SK-N-SH (cell line): ENCODE measurements at regions not wholly inside any gene's neighbourhood (a gene's known extent, or its start where the extent isn't known, plus 50 kb on each side); places are given as distances from the start of the nearest gene placed in this dataset.

Experiments used
- CTCF ChIA-PET: fragments of 300-600, 350-600 bp; formaldehyde crosslinking; extraction: SDS; loops from one replicate; lab custom pipeline; 2021; lab: Yijun Ruan, JAX
- POLR2A ChIA-PET: fragments of 350-600 bp; sonication (Branson Sonifier 250); formaldehyde crosslinking; extraction: SDS; loops from one replicate; lab custom pipeline; 2020; ENCODE audit warnings: antibody characterized with exemption, inconsistent platforms; lab: Yijun Ruan, JAX
- DNase-seq: peaks from one replicate; pipeline ENCODE4 v3.0.0; 2012
- H2AFZ ChIP-seq: fragments of 200-600 bp; sonication (generic); 2 replicates; pipeline ENCODE4 v1.8.1; 2016; ENCODE audit warnings: antibody characterized with exemption, mild to moderate bottlenecking, low read depth
- H3F3A ChIP-seq: fragments of 200-600 bp; sonication (generic); replicated peaks from 2 replicates; pipeline ENCODE3; 2016; ENCODE audit warnings: antibody characterized with exemption, mild to moderate bottlenecking; ENCODE audit not compliant: insufficient read depth
- H3K27ac ChIP-seq, 2 experiments: fragments of 200-500 bp in 1 of 2; fragments of 200-600 bp in 1 of 2; sonication (Bioruptor generic) in 1 of 2; sonication (generic), shearing (Covaris generic) in 1 of 2; 2 replicates each; pipeline versions ENCODE4 v1.5.1 to v1.6.1; 2014 to 2016; ENCODE audit warnings: low read depth in 2 of 2, inconsistent platforms in 1 of 2, low read length in 1 of 2, mild to moderate bottlenecking in 1 of 2, mixed read lengths in 1 of 2
- H3K27me3 ChIP-seq: fragments of 200-600 bp; sonication (generic), shearing (Covaris generic); 2 replicates; pipeline ENCODE4 v1.6.1; 2016; ENCODE audit warnings: mixed run types; ENCODE audit not compliant: insufficient read depth
- H3K36me3 ChIP-seq, 2 experiments: fragments of 200-500 bp in 1 of 2; fragments of 200-600 bp in 1 of 2; sonication (Bioruptor generic) in 1 of 2; sonication (generic) in 1 of 2; replicated peaks in 1 of 2; 2 replicates each; pipeline versions ENCODE3 to v1.5.1; 2014 to 2016; ENCODE audit warnings: low read length in 1 of 2, mild to moderate bottlenecking in 1 of 2; ENCODE audit not compliant: insufficient read depth in 2 of 2, control insufficient read depth in 1 of 2
- H3K4me1 ChIP-seq, 2 experiments: fragments of 200-500 bp in 1 of 2; fragments of 200-600 bp in 1 of 2; sonication (Bioruptor generic) in 1 of 2; sonication (generic), shearing (Covaris generic) in 1 of 2; 2 replicates each; pipeline versions ENCODE4 v1.5.1 to v1.6.1; 2014 to 2016; ENCODE audit warnings: low read depth in 1 of 2, low read length in 1 of 2, mixed run types in 1 of 2; ENCODE audit not compliant: insufficient read depth in 2 of 2, control insufficient read depth in 1 of 2
- H3K4me2 ChIP-seq: fragments of 200-600 bp; sonication (generic), shearing (Covaris generic); 2 replicates; pipeline ENCODE4 v1.6.1; 2017; ENCODE audit warnings: mixed run types
- H3K4me3 ChIP-seq, 2 experiments: fragments of 200-500 bp in 1 of 2; fragments of 200-600 bp in 1 of 2; sonication (Bioruptor generic) in 1 of 2; sonication (generic), shearing (Covaris generic) in 1 of 2; 2 replicates each; pipeline versions ENCODE4 v1.5.1 to v1.8.1; 2014 to 2016; ENCODE audit warnings: low read depth in 2 of 2, inconsistent platforms in 1 of 2, low read length in 1 of 2, mild to moderate bottlenecking in 1 of 2, mixed read lengths in 1 of 2, moderate library complexity in 1 of 2
- H3K79me2 ChIP-seq: fragments of 200-600 bp; sonication (generic); 2 replicates; pipeline ENCODE4 v1.8.1; 2017; ENCODE audit warnings: mild to moderate bottlenecking; ENCODE audit not compliant: insufficient read depth
- H3K9ac ChIP-seq: fragments of 200-600 bp; sonication (generic); 2 replicates; pipeline ENCODE4 v1.6.1; 2017; ENCODE audit warnings: mixed run types
- H3K9me2 ChIP-seq: fragments of 200-600 bp; sonication (generic); 2 replicates; pipeline ENCODE4 v1.6.1; 2017; ENCODE audit warnings: mixed run types
- H3K9me3 ChIP-seq: fragments of 200-600 bp; sonication (generic); 2 replicates; pipeline ENCODE4 v1.6.1; 2017; ENCODE audit warnings: mixed run types, mild to moderate bottlenecking, moderate library complexity
- H4K20me1 ChIP-seq: fragments of 200-600 bp; sonication (generic); 2 replicates; pipeline ENCODE4 v1.6.1; 2017; ENCODE audit warnings: mild to moderate bottlenecking, mixed run types; ENCODE audit not compliant: insufficient read depth
- CHD2 ChIP-seq: fragments of 150-350 bp; IDR thresholded peaks from 2 replicates; pipeline ENCODE4 v1.6.1; 2018; ENCODE audit warnings: low read length; ENCODE audit not compliant: partially characterized antibody
- FOXM1 ChIP-seq: IDR thresholded peaks from 2 replicates; pipeline ENCODE4 v1.4.0; 2012; ENCODE audit warnings: low read depth, mild to moderate bottlenecking
- GABPA ChIP-seq: IDR thresholded peaks from 2 replicates; pipeline ENCODE4 v1.4.0; 2012; ENCODE audit warnings: low read depth, mild to moderate bottlenecking
- GATA2 ChIP-seq: sonication (generic); formaldehyde crosslinking; IDR thresholded peaks from 2 replicates; pipeline ENCODE4 v1.5.0; 2020; ENCODE audit warnings: mild to moderate bottlenecking, missing genetic modification reagents
- MEF2A ChIP-seq: IDR thresholded peaks from 2 replicates; pipeline ENCODE4 v1.4.0; 2012; ENCODE audit warnings: low read depth, borderline replicate concordance
- NFIC ChIP-seq: IDR thresholded peaks from 2 replicates; pipeline ENCODE4 v1.4.0; 2012; ENCODE audit warnings: borderline replicate concordance
- RAD21 ChIP-seq: IDR thresholded peaks from 2 replicates; pipeline ENCODE4 v1.6.1; 2012; ENCODE audit warnings: mild to moderate bottlenecking, low read length
- SMC3 ChIP-seq: IDR thresholded peaks from 2 replicates; pipeline ENCODE4 v1.6.1; 2012; ENCODE audit warnings: low read depth, low read length, improper control_type of control experiment
- TAF1 ChIP-seq: IDR thresholded peaks from 2 replicates; pipeline ENCODE4 v1.6.1; 2012; ENCODE audit warnings: low read depth, mild to moderate bottlenecking, low read length, moderate library complexity, borderline replicate concordance
- YY1 ChIP-seq: IDR thresholded peaks from 2 replicates; pipeline ENCODE4 v1.4.0; 2012; ENCODE audit warnings: low read depth, mild to moderate bottlenecking
- WGBS: methylation state at CpG from one replicate; pipeline ENCODE4 v1.1.6; 2017; ENCODE audit warnings: low lambda C conversion rate; 5-methylcytosine and 5-hydroxymethylcytosine counted together
- TF ChIP-seq, protein P1 (sequence below): IDR thresholded peaks from 2 replicates; pipeline ENCODE4; 2012
- TF ChIP-seq, protein P2 (sequence below): IDR thresholded peaks from 2 replicates; pipeline ENCODE4 v1.4.0; 2012; ENCODE audit warnings: low read depth
- TF ChIP-seq, protein P3 (sequence below): fragments of 150-350 bp; IDR thresholded peaks from 2 replicates; pipeline ENCODE4 v1.6.1; 2016; ENCODE audit warnings: mild to moderate bottlenecking, low read depth, low read length
- TF ChIP-seq, protein P4 (sequence below): fragments of 200-600 bp; sonication (generic); IDR thresholded peaks from 2 replicates; pipeline ENCODE4 v1.6.1; 2017; ENCODE audit warnings: antibody characterized with exemption, mild to moderate bottlenecking, moderate library complexity

DNA sequence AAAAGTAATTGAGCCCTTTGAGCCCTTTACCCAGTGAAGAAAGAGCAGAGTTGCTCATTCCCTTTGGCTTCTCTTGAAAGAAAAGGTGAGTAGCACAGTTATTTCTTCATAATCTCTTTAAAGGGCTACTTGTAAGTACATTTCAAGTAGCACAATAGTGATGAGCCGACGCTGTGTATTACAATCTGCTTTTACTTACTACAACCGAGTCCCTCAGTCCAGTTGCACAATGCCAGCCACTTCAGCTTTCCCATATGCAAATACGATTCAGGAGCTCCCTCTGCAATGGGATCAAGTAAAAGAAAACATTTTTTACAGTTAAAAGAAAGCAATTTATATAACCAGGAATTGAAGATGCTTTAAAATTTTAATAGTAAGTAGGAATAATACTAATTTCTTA, 868.5 kb downstream of the RNF144A start:
- 68% methylated on average over 4 of the region's 4 CpGs for WGBS
- Histone ChIP-seq H3K27me3 (no peaks in the 10 kb centered on the region), H3K27ac (no peak overlapping the region), H3K4me1 (no peaks in the 10 kb centered on the region), H3K79me2 (no peaks in the 10 kb centered on the region), H2AFZ (no peak overlapping the region), H3K9me2 (no peaks in the 10 kb centered on the region), H3F3A (no peaks in the 10 kb centered on the region), H3K9ac (no peak overlapping the region), H4K20me1 (no peaks in the 10 kb centered on the region), H3K9me3 (no peaks in the 10 kb centered on the region), H3K4me2 (no peak overlapping the region), H3K36me3 (no peaks in the 10 kb centered on the region), H3K4me3 (no peak overlapping the region)
- CTCF ChIA-PET = no interaction called here
- POLR2A ChIA-PET = no interaction called here
- no peak for DNase-seq
- TF ChIP-seq, protein P1, sequence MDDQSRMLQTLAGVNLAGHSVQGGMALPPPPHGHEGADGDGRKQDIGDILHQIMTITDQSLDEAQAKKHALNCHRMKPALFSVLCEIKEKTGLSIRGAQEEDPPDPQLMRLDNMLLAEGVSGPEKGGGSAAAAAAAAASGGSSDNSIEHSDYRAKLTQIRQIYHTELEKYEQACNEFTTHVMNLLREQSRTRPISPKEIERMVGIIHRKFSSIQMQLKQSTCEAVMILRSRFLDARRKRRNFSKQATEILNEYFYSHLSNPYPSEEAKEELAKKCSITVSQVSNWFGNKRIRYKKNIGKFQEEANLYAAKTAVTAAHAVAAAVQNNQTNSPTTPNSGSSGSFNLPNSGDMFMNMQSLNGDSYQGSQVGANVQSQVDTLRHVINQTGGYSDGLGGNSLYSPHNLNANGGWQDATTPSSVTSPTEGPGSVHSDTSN = no peak
- no peak for TF ChIP-seq RAD21
- no peak for TF ChIP-seq CHD2
- TF ChIP-seq TAF1 = no peak
- TF ChIP-seq GATA2 (CRISPR knock-in tag) = no peak
- TF ChIP-seq, all 33 proteins: peak for 0

DNA sequence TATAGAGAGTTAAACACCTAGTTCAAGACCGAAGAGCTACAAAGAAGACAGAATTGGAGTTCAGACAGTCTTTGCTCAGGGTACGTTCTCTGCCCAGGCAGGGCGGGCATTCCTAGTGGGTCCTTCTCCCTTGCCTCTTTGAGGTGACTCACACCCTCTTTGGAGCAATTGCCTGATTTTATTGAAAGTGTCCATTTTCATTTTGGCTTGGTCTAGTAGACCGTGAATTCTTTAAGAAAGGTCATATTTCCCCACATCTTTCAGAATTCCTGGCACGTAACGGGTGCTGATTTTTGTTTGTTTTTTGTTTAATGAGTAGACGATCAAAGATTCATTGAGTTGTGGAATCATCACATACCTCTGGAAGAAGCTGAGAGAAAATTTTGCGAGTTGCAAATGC, 871.5 kb downstream of the RNF144A start:
- DNase-seq = no peak
- Histone ChIP-seq H3K4me1 (peaks cover 0 to 7% of the 10 kb centered on the region in 2 experiments; a peak in 1 of 4 replicates), H3F3A (no peaks in the 10 kb centered on the region), H3K79me2 (no peaks in the 10 kb centered on the region), H3K4me3 (no peak overlapping the region), H3K36me3 (no peaks in the 10 kb centered on the region), H3K27ac (no peak overlapping the region), H3K27me3 (no peaks in the 10 kb centered on the region), H3K9ac (no peak overlapping the region), H3K9me3 (no peaks in the 10 kb centered on the region), H2AFZ (no peak overlapping the region), H3K4me2 (no peak overlapping the region), H4K20me1 (no peaks in the 10 kb centered on the region), H3K9me2 (no peaks in the 10 kb centered on the region)
- ChIA-PET POLR2A (no interaction called here), CTCF (no interaction called here)
- WGBS = 72% methylated on average over 8 of the region's 8 CpGs
- TF ChIP-seq, protein P2, sequence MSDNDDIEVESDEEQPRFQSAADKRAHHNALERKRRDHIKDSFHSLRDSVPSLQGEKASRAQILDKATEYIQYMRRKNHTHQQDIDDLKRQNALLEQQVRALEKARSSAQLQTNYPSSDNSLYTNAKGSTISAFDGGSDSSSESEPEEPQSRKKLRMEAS = no peak
- TF ChIP-seq SMC3 = no peak
- no peak for TF ChIP-seq GABPA

DNA sequence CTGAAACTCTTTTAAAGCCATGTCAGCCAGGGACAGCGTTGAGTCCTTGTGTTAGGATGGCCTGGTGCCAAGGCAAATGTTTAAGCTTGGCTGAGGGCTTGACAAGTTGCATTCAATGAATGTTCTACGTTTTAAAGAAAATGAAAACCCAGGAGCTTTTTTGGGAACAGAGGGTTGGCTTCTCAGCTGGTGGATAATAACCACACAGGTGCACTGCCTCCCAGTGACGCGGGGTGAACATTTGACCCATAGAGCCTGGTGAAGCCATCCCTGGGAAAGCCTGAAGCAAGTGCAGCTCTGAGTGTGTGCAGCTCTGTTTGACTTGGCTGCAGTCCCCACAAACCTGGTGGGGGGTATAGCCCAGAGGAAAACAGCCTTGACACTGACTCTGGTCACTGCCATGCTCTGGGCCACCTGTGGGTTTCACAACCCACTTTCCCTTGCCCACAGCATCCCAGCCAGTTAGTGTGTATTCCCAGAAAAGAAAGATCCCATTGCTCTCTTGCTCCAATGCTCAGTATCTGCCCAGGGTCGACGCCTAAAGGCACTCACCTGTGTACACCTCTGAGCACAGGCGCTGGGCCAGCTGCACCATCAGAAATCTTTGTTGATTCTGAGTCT, 874.9 kb downstream of the RNF144A start:
- Histone ChIP-seq H4K20me1 (no peaks in the 10 kb centered on the region), H3K27ac (no peak overlapping the region), H2AFZ (no peak overlapping the region), H3K9ac (no peak overlapping the region), H3K79me2 (no peaks in the 10 kb centered on the region), H3K4me3 (no peak overlapping the region), H3K27me3 (no peaks in the 10 kb centered on the region), H3K4me2 (no peak overlapping the region), H3K4me1 (peaks cover 0 to 7% of the 10 kb centered on the region in 2 experiments; a peak in 1 of 4 replicates), H3K36me3 (no peaks in the 10 kb centered on the region), H3F3A (no peaks in the 10 kb centered on the region), H3K9me2 (no peaks in the 10 kb centered on the region), H3K9me3 (no peaks in the 10 kb centered on the region)
- 54% methylated on average over 7 of the region's 7 CpGs for WGBS
- CTCF ChIA-PET = interaction anchor here (0.8 to 1.5 kb wide), 3 partner anchors 16 to 61 kb away, joined by 3 read pairs; no protein-coding TSS in a partner anchor
- POLR2A ChIA-PET = no interaction called here
- no peak for TF ChIP-seq NFIC
- no peak for TF ChIP-seq MEF2A
- TF ChIP-seq YY1 = no peak
- TF ChIP-seq, protein P2 = no peak
- no peak for TF ChIP-seq FOXM1
- TF ChIP-seq, protein P3, sequence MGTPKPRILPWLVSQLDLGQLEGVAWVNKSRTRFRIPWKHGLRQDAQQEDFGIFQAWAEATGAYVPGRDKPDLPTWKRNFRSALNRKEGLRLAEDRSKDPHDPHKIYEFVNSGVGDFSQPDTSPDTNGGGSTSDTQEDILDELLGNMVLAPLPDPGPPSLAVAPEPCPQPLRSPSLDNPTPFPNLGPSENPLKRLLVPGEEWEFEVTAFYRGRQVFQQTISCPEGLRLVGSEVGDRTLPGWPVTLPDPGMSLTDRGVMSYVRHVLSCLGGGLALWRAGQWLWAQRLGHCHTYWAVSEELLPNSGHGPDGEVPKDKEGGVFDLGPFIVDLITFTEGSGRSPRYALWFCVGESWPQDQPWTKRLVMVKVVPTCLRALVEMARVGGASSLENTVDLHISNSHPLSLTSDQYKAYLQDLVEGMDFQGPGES = no peak
- TF ChIP-seq, protein P4, sequence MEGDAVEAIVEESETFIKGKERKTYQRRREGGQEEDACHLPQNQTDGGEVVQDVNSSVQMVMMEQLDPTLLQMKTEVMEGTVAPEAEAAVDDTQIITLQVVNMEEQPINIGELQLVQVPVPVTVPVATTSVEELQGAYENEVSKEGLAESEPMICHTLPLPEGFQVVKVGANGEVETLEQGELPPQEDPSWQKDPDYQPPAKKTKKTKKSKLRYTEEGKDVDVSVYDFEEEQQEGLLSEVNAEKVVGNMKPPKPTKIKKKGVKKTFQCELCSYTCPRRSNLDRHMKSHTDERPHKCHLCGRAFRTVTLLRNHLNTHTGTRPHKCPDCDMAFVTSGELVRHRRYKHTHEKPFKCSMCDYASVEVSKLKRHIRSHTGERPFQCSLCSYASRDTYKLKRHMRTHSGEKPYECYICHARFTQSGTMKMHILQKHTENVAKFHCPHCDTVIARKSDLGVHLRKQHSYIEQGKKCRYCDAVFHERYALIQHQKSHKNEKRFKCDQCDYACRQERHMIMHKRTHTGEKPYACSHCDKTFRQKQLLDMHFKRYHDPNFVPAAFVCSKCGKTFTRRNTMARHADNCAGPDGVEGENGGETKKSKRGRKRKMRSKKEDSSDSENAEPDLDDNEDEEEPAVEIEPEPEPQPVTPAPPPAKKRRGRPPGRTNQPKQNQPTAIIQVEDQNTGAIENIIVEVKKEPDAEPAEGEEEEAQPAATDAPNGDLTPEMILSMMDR = no peak
- DNase-seq = no peak
